ENCODE measurements at regions not wholly inside any gene's neighbourhood (a gene's known extent, or its start where the extent isn't known, plus 50 kb on each side); places are given as distances from the start of the nearest gene placed in this dataset.

GRCh38 chr9:124182741-124183140 lies 75.0 kb upstream of the NEK6 start:
- TF ChIP-seq, protein P1, sequence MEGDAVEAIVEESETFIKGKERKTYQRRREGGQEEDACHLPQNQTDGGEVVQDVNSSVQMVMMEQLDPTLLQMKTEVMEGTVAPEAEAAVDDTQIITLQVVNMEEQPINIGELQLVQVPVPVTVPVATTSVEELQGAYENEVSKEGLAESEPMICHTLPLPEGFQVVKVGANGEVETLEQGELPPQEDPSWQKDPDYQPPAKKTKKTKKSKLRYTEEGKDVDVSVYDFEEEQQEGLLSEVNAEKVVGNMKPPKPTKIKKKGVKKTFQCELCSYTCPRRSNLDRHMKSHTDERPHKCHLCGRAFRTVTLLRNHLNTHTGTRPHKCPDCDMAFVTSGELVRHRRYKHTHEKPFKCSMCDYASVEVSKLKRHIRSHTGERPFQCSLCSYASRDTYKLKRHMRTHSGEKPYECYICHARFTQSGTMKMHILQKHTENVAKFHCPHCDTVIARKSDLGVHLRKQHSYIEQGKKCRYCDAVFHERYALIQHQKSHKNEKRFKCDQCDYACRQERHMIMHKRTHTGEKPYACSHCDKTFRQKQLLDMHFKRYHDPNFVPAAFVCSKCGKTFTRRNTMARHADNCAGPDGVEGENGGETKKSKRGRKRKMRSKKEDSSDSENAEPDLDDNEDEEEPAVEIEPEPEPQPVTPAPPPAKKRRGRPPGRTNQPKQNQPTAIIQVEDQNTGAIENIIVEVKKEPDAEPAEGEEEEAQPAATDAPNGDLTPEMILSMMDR (conservative IDR thresholded peaks at IDR 0.05; ENCODE audit: low read length): no peak
- TF ChIP-seq EZH2phosphoT487 (IDR thresholded peaks at IDR 0.05; ENCODE audit: borderline replicate concordance): no peak
